ENCODE measurements at regions not wholly inside any gene's neighbourhood (a gene's known extent, or its start where the extent isn't known, plus 50 kb on each side); places are given as distances from the start of the nearest gene placed in this dataset.

GRCh38 chr11:110027627-110028371 is 65.4 kb upstream of the ZC3H12C start:
- H3K27me3 ChIP-seq (ENCODE audit: control insufficient read depth, insufficient read depth) = no peaks in the 10 kb centered on the region
- H3K4me1 ChIP-seq (ENCODE audit: control insufficient read depth, insufficient read depth, low read length) = no peaks in the 10 kb centered on the region
- H3K9me3 ChIP-seq (ENCODE audit: control insufficient read depth, low read length) = no peaks in the 10 kb centered on the region
- H3K4me3 ChIP-seq (ENCODE audit: low read length) = no peak overlapping the region
- no peak overlapping the region for H3K27ac ChIP-seq (ENCODE audit: low read length)
- ATAC-seq (no peak), DNase-seq (no peak)
- intact Hi-C loops (cut with DNase I) = no loop called here
- WGBS = 80% methylated on average over 4 of the region's 4 CpGs

GRCh38 chr11:110028921-110029320 is 64.3 kb upstream of the ZC3H12C start:
- Histone ChIP-seq H3K27ac (ENCODE audit: low read length) (no peak overlapping the region), H3K9me3 (ENCODE audit: control insufficient read depth, low read length) (no peaks in the 10 kb centered on the region), H3K4me1 (ENCODE audit: control insufficient read depth, insufficient read depth, low read length) (no peaks in the 10 kb centered on the region), H3K27me3 (ENCODE audit: control insufficient read depth, insufficient read depth) (no peaks in the 10 kb centered on the region), H3K4me3 (ENCODE audit: low read length) (no peak overlapping the region)
- DNase-seq (no peak), ATAC-seq (no peak)
- WGBS = 81% methylated on average over 2 of the region's 2 CpGs
- intact Hi-C loops (cut with DNase I) = no loop called here

- H3K4me3 ChIP-seq (ENCODE audit: low read length) = no peak overlapping the region
- DNase-seq (no peak), ATAC-seq (peak in 1 of 2 donors; percentile 79)
- WGBS = 69% methylated on average over 6 of the region's 6 CpGs
- H3K27ac ChIP-seq (ENCODE audit: low read length) = no peak overlapping the region
- H3K27me3 ChIP-seq (ENCODE audit: control insufficient read depth, insufficient read depth) = no peaks in the 10 kb centered on the region
- intact Hi-C loops (cut with DNase I) = no loop called here
- no peaks in the 10 kb centered on the region for H3K9me3 ChIP-seq (ENCODE audit: control insufficient read depth, low read length)
- H3K4me1 ChIP-seq (ENCODE audit: control insufficient read depth, insufficient read depth, low read length) = no peaks in the 10 kb centered on the region
These were observed 63.5 kb upstream of the ZC3H12C start for GRCh38 chr11:110029714-110030113.

- DNase-seq = no peak
- no peak overlapping the region for H3K27ac ChIP-seq (ENCODE audit: low read length)
- H3K9me3 ChIP-seq (ENCODE audit: control insufficient read depth, low read length) = no peaks in the 10 kb centered on the region
- intact Hi-C loops (cut with DNase I) = no loop called here
- no peaks in the 10 kb centered on the region for H3K27me3 ChIP-seq (ENCODE audit: control insufficient read depth, insufficient read depth)
- H3K4me1 ChIP-seq (ENCODE audit: control insufficient read depth, insufficient read depth, low read length) = no peaks in the 10 kb centered on the region
- 88% methylated on average over 2 of the region's 2 CpGs for WGBS
- no peak for ATAC-seq
- no peak overlapping the region for H3K4me3 ChIP-seq (ENCODE audit: low read length)
These were observed 62.0 kb upstream of the ZC3H12C start for GRCh38 chr11:110031171-110031570.

- Histone ChIP-seq H3K4me3 (ENCODE audit: low read length) (no peak overlapping the region), H3K27ac (ENCODE audit: low read length) (no peak overlapping the region), H3K4me1 (ENCODE audit: control insufficient read depth, insufficient read depth, low read length) (no peaks in the 10 kb centered on the region), H3K27me3 (ENCODE audit: control insufficient read depth, insufficient read depth) (no peaks in the 10 kb centered on the region), H3K9me3 (ENCODE audit: control insufficient read depth, low read length) (no peaks in the 10 kb centered on the region)
- DNase-seq = no peak
- 61% methylated on average over 5 of the region's 5 CpGs for WGBS
- no peak for ATAC-seq
- intact Hi-C loops (cut with DNase I) = no loop called here
These were observed 60.9 kb upstream of the ZC3H12C start for GRCh38 chr11:110032259-110032658.

GRCh38 chr11:110032957-110033570 is 60.1 kb upstream of the ZC3H12C start:
- no peak for ATAC-seq
- intact Hi-C loops (cut with DNase I) = no loop called here

GRCh38 chr11:110034806-110035205 is 58.4 kb upstream of the ZC3H12C start:
- Histone ChIP-seq H3K4me3 (ENCODE audit: low read length) (no peak overlapping the region), H3K4me1 (ENCODE audit: control insufficient read depth, insufficient read depth, low read length) (no peaks in the 10 kb centered on the region), H3K9me3 (ENCODE audit: control insufficient read depth, low read length) (no peaks in the 10 kb centered on the region), H3K27me3 (ENCODE audit: control insufficient read depth, insufficient read depth) (no peaks in the 10 kb centered on the region), H3K27ac (ENCODE audit: low read length) (no peak overlapping the region)
- WGBS = 56% methylated on average over 4 of the region's 4 CpGs
- intact Hi-C loops (cut with DNase I) = no loop called here
- DNase-seq (no peak), ATAC-seq (no peak)

More at GRCh38 chr11:110032957-110033570, 60.1 kb upstream of the ZC3H12C start:
- no peak for DNase-seq
- Histone ChIP-seq H3K27me3 (ENCODE audit: control insufficient read depth, insufficient read depth) (no peaks in the 10 kb centered on the region), H3K9me3 (ENCODE audit: control insufficient read depth, low read length) (no peaks in the 10 kb centered on the region), H3K27ac (ENCODE audit: low read length) (no peak overlapping the region), H3K4me1 (ENCODE audit: control insufficient read depth, insufficient read depth, low read length) (no peaks in the 10 kb centered on the region), H3K4me3 (ENCODE audit: low read length) (no peak overlapping the region)
- WGBS = 63% methylated on average over 1 of the region's 1 CpG

- WGBS = 73% methylated on average over 2 of the region's 2 CpGs
- Histone ChIP-seq H3K27me3 (ENCODE audit: control insufficient read depth, insufficient read depth) (no peaks in the 10 kb centered on the region), H3K4me1 (ENCODE audit: control insufficient read depth, insufficient read depth, low read length) (no peaks in the 10 kb centered on the region), H3K9me3 (ENCODE audit: control insufficient read depth, low read length) (no peaks in the 10 kb centered on the region), H3K27ac (ENCODE audit: low read length) (no peak overlapping the region), H3K4me3 (ENCODE audit: low read length) (no peak overlapping the region)
- intact Hi-C loops (cut with DNase I) = no loop called here
- no peak for DNase-seq
- ATAC-seq = no peak
These were observed 57.8 kb upstream of the ZC3H12C start for GRCh38 chr11:110035357-110035756.

- intact Hi-C loops (cut with DNase I) = no loop called here
- Histone ChIP-seq H3K9me3 (ENCODE audit: control insufficient read depth, low read length) (no peaks in the 10 kb centered on the region), H3K27ac (ENCODE audit: low read length) (no peak overlapping the region), H3K27me3 (ENCODE audit: control insufficient read depth, insufficient read depth) (no peaks in the 10 kb centered on the region), H3K4me3 (ENCODE audit: low read length) (no peak overlapping the region), H3K4me1 (ENCODE audit: control insufficient read depth, insufficient read depth, low read length) (no peaks in the 10 kb centered on the region)
- no peak for DNase-seq
- 78% methylated on average over 3 of the region's 3 CpGs for WGBS
- no peak for ATAC-seq
These were observed 55.0 kb upstream of the ZC3H12C start for GRCh38 chr11:110038201-110038600.

All from right cardiac atrium (tissue), 5 donors.